Fibroblast of lung (primary cell): ENCODE measurements at regions not wholly inside any gene's neighbourhood (a gene's known extent, or its start where the extent isn't known, plus 50 kb on each side); places are given as distances from the start of the nearest gene placed in this dataset.

Experiments
- DNase-seq, 2 donors: peaks; one replicate each; pipeline versions ENCODE4 v3.0.0 to v3.0.0-alpha.2; 2010; ENCODE audit warnings: low read depth in 2 of 2
- H2AFZ ChIP-seq: 2 replicates; pipeline ENCODE4 v1.5.1; 2012; ENCODE audit warnings: low read length, control low read depth, inconsistent platforms
- H3K27ac ChIP-seq: 2 replicates; pipeline ENCODE4 v1.5.1; 2011; ENCODE audit warnings: low read length, control low read depth; ENCODE audit not compliant: insufficient read depth
- H3K27me3 ChIP-seq: 2 replicates; pipeline ENCODE4 v1.5.1; 2011; ENCODE audit warnings: mild to moderate bottlenecking, low read length; ENCODE audit not compliant: control insufficient read depth, insufficient read depth
- H3K36me3 ChIP-seq: 2 replicates; pipeline ENCODE4 v1.5.1; 2011; ENCODE audit warnings: low read length; ENCODE audit not compliant: control insufficient read depth, insufficient read depth
- H3K4me1 ChIP-seq: 2 replicates; pipeline ENCODE4 v1.5.1; 2011; ENCODE audit warnings: low read length; ENCODE audit not compliant: control insufficient read depth, insufficient read depth; ENCODE audit errors: extremely low read depth
- H3K4me2 ChIP-seq: 2 replicates; pipeline ENCODE4 v1.5.1; 2011; ENCODE audit warnings: low read length, control low read depth; ENCODE audit not compliant: insufficient read depth; ENCODE audit errors: extremely low read depth
- H3K4me3 ChIP-seq, 4 experiments: fragments of 200-600 bp in 1 of 4; sonication (generic) in 1 of 4; replicated peaks in 1 of 4; 2 replicates each; pipeline ENCODE4 v1.5.1; 2011 to 2016; ENCODE audit warnings: low read length in 4 of 4, low read depth in 3 of 4, mild to moderate bottlenecking in 3 of 4, control low read depth in 2 of 4, inconsistent platforms in 1 of 4, mixed read lengths in 1 of 4; ENCODE audit not compliant: insufficient read depth in 1 of 4; ENCODE audit errors: control extremely low read depth in 1 of 4
- H3K79me2 ChIP-seq: 2 replicates; pipeline ENCODE4 v1.5.1; 2012; ENCODE audit warnings: mild to moderate bottlenecking, low read length, inconsistent platforms; ENCODE audit not compliant: control insufficient read depth, insufficient read depth
- H3K9ac ChIP-seq: 2 replicates; pipeline ENCODE4 v1.5.1; 2011; ENCODE audit warnings: mild to moderate bottlenecking, low read length, control low read depth; ENCODE audit not compliant: insufficient read depth
- H3K9me3 ChIP-seq: 2 replicates; pipeline ENCODE4 v1.5.1; 2012; ENCODE audit warnings: low read depth, low read length; ENCODE audit not compliant: control insufficient read depth, insufficient read depth
- H4K20me1 ChIP-seq: 2 replicates; pipeline ENCODE4 v1.5.1; 2011; ENCODE audit warnings: low read length; ENCODE audit not compliant: control insufficient read depth, insufficient read depth; ENCODE audit errors: extremely low read depth
- CTCF ChIP-seq, 2 donors: IDR thresholded peaks in 1 of 2; conservative IDR thresholded peaks in 1 of 2; 1 replicate in 1 of 2; 2 replicates in 1 of 2; pipeline ENCODE4 v1.5.1; 2011 to 2012; ENCODE audit warnings: low read length in 2 of 2, control low read depth in 1 of 2, inconsistent platforms in 1 of 2, low read depth in 1 of 2, mild to moderate bottlenecking in 1 of 2
- EZH2 ChIP-seq: IDR thresholded peaks from 2 replicates; pipeline ENCODE4 v1.5.1; 2012; ENCODE audit warnings: low read length, control low read depth, mild to moderate bottlenecking; ENCODE audit errors: missing control alignments

GRCh38 chr11:33588056-33588455 is 112.6 kb downstream of the C11orf91 start:
- Histone ChIP-seq H3K4me2 (no peak overlapping the region), H2AFZ (no peak overlapping the region), H3K4me1 (no peaks in the 10 kb centered on the region), H3K79me2 (no peaks in the 10 kb centered on the region), H3K27me3 (no peaks in the 10 kb centered on the region), H3K9ac (no peak overlapping the region), H3K4me3 (no peak overlapping the region), H3K27ac (no peak overlapping the region), H3K9me3 (no peaks in the 10 kb centered on the region), H3K36me3 (no peaks in the 10 kb centered on the region), H4K20me1 (no peaks in the 10 kb centered on the region)
- DNase-seq, result peak in 1 of 2 donors; percentile 1
- TF ChIP-seq CTCF (conservative IDR thresholded peaks at IDR 0.05 in 1 of 2, IDR thresholded peaks at IDR 0.05 in 1 of 2; ENCODE audit: low read depth in 1 of 2, low read length in 2 of 2) (no peak), EZH2 (no peak)

- peak in 1 of 2 donors; percentile 20 for DNase-seq
- H3K36me3 ChIP-seq, result no peaks in the 10 kb centered on the region
- no peak overlapping the region for H3K4me3 ChIP-seq
Observed at GRCh38 chr11:33585586-33586209, 114.9 kb downstream of the C11orf91 start.

GRCh38 chr11:33582636-33583325 is 117.8 kb downstream of the C11orf91 start:
- no peaks in the 10 kb centered on the region for H3K4me1 ChIP-seq
- no peak overlapping the region for H2AFZ ChIP-seq
- no peak overlapping the region for H3K4me3 ChIP-seq
- no peaks in the 10 kb centered on the region for H3K79me2 ChIP-seq
- TF ChIP-seq EZH2 (no peak), CTCF (conservative IDR thresholded peaks at IDR 0.05 in 1 of 2, IDR thresholded peaks at IDR 0.05 in 1 of 2; ENCODE audit: low read depth in 1 of 2, low read length in 2 of 2) (no peak)
- H3K27me3 ChIP-seq, result no peaks in the 10 kb centered on the region
- H3K9me3 ChIP-seq, result no peaks in the 10 kb centered on the region
- H3K9ac ChIP-seq, result no peak overlapping the region
- no peaks in the 10 kb centered on the region for H3K36me3 ChIP-seq
- H4K20me1 ChIP-seq, result no peaks in the 10 kb centered on the region
- H3K27ac ChIP-seq, result no peak overlapping the region
- DNase-seq, result no peak
- no peak overlapping the region for H3K4me2 ChIP-seq

More at GRCh38 chr11:33585586-33586209, 114.9 kb downstream of the C11orf91 start:
- Histone ChIP-seq H4K20me1 (no peaks in the 10 kb centered on the region), H3K4me2 (no peak overlapping the region), H2AFZ (no peak overlapping the region), H3K9me3 (no peaks in the 10 kb centered on the region), H3K79me2 (no peaks in the 10 kb centered on the region), H3K27me3 (no peaks in the 10 kb centered on the region), H3K4me1 (no peaks in the 10 kb centered on the region), H3K27ac (no peak overlapping the region), H3K9ac (no peak overlapping the region)
- TF ChIP-seq CTCF (conservative IDR thresholded peaks at IDR 0.05 in 1 of 2, IDR thresholded peaks at IDR 0.05 in 1 of 2; ENCODE audit: low read depth in 1 of 2, low read length in 2 of 2), result no peak
